ENCODE measurements at regions not wholly inside any gene's neighbourhood (a gene's known extent, or its start where the extent isn't known, plus 50 kb on each side); places are given as distances from the start of the nearest gene placed in this dataset.
"Not testable (repeated sequence)": the region's sequence is repeated elsewhere in the genome, so short reads cannot be mapped to it uniquely, and the experiment has no call there.

DNA sequence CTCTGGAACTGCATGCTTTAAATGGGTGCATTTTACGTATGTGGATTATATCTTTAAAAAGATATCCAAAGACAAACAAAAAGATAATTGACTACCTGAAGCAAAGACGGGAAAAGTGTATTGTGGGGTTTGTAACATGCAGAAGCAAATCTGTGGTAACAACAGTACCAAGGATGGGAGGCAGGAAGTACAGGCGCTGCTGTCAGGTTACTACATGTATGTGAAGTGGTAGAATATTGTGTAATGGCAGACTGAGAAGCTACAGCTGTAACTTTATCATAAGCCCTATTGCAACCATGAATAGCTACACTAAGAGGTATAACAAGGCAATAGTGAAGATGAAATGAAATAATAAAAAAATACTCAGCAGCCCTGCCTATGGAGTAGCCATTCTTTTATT lies 192.7 kb downstream of the NPIPB11 start:
- not testable (repeated sequence) for H3K27me3 Mint-ChIP-seq; H3K36me3 Mint-ChIP-seq (ENCODE audit: insufficient read depth); H3K27ac Mint-ChIP-seq; H3K4me1 Mint-ChIP-seq (ENCODE audit: low read depth); H3K9me3 Mint-ChIP-seq (ENCODE audit: low read depth); DNase-seq (ENCODE audit: low spot score, unreplicated experiment); H3K4me3 Mint-ChIP-seq (ENCODE audit: low read depth)

- not testable (repeated sequence) for H3K4me3 Mint-ChIP-seq (ENCODE audit: low read depth); H3K36me3 Mint-ChIP-seq (ENCODE audit: insufficient read depth); H3K4me1 Mint-ChIP-seq (ENCODE audit: low read depth); H3K27me3 Mint-ChIP-seq; DNase-seq (ENCODE audit: low spot score, unreplicated experiment); H3K9me3 Mint-ChIP-seq (ENCODE audit: low read depth); H3K27ac Mint-ChIP-seq
Observed at GRCh38 chr16:29213251-29213650, 193.3 kb downstream of the NPIPB11 start.

GRCh38 chr16:29212084-29213027 lies 194.2 kb downstream of the NPIPB11 start:
- H3K36me3 Mint-ChIP-seq (ENCODE audit: insufficient read depth): not testable (repeated sequence)

DNA sequence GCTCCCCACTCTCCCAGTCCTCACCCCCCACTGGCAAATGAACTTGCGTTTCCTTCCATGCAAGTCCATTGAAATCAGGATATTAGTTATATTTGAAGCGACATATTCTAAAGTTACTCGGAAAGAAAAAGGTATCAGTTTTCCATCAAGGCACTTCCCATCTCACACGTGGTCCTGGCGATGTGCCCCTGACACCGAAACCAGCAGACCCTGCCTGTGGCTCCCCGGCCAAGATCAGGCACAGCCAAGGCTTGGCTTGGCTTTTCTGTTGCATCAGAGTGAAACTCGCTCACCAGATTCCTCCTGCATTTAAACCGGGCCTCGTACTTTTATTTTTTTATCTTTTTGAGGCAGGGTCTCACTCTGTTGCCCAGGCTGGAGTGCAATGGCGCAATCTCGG lies 195.1 kb downstream of the NPIPB11 start:
- not testable (repeated sequence) for H3K27ac Mint-ChIP-seq; H3K4me1 Mint-ChIP-seq (ENCODE audit: low read depth); H3K4me3 Mint-ChIP-seq (ENCODE audit: low read depth); DNase-seq (ENCODE audit: low spot score, unreplicated experiment); H3K27me3 Mint-ChIP-seq; H3K36me3 Mint-ChIP-seq (ENCODE audit: insufficient read depth)
- peaks cover 12% of the 10 kb centered on the region for H3K9me3 Mint-ChIP-seq (ENCODE audit: low read depth)

More at GRCh38 chr16:29212084-29213027, 194.2 kb downstream of the NPIPB11 start:
- not testable (repeated sequence) for H3K27ac Mint-ChIP-seq; DNase-seq (ENCODE audit: low spot score, unreplicated experiment); H3K27me3 Mint-ChIP-seq; H3K4me3 Mint-ChIP-seq (ENCODE audit: low read depth); H3K4me1 Mint-ChIP-seq (ENCODE audit: low read depth); H3K9me3 Mint-ChIP-seq (ENCODE audit: low read depth)

DNA sequence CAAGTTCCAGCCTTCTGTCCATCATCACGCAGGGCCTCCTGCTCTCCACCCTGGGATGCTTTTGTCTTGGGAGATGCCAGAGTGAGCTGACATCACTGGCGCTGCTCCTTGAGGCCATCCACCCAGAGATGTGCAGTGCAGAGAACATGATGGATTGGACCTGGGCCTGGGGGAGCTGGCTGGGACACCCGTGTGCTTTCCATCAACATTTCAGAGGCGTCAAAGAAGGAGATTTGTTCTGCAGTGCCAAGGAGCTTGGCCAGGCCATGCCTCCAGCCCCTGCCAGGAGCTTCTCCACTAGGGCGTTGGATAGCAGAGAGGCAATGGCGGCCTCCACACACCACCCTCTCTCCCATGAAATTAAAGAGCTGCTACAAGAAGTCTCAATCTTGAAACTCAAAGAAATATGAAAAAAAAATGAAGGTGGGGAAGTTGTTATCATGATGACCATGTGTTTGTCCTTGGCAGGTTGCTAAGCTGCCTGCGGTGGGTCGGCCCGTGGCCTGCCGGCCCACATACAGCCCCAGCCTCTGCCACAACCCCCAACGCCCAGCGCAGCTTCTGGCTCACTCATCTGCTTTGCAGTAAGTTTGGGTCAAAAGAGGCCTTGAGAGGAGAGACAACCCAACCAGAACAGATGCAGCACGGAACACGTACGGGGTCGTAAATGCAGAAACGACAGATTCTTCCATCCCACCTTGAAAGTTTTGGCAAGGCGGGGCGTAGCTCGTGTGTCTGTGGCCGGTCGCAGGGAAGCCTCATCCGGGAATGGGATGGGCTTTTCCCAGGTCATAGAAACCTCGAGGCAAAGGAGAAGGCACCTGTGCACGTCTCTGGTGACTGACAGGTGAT lies 196.0 kb downstream of the NPIPB11 start:
- not testable (repeated sequence) for H3K36me3 Mint-ChIP-seq (ENCODE audit: insufficient read depth); H3K27me3 Mint-ChIP-seq; H3K27ac Mint-ChIP-seq; H3K4me1 Mint-ChIP-seq (ENCODE audit: low read depth); H3K4me3 Mint-ChIP-seq (ENCODE audit: low read depth); DNase-seq (ENCODE audit: low spot score, unreplicated experiment)
- peaks cover 16% of the 10 kb centered on the region for H3K9me3 Mint-ChIP-seq (ENCODE audit: low read depth)

GRCh38 chr16:29206120-29206519 lies 200.4 kb downstream of the NPIPB11 start:
- not testable (repeated sequence) for H3K27ac Mint-ChIP-seq; H3K4me3 Mint-ChIP-seq (ENCODE audit: low read depth); H3K36me3 Mint-ChIP-seq (ENCODE audit: insufficient read depth); DNase-seq (ENCODE audit: low spot score, unreplicated experiment); H3K27me3 Mint-ChIP-seq
- H3K9me3 Mint-ChIP-seq (ENCODE audit: low read depth): peaks cover 16% of the 10 kb centered on the region
- peaks cover 13% of the 10 kb centered on the region for H3K4me1 Mint-ChIP-seq (ENCODE audit: low read depth)

DNA sequence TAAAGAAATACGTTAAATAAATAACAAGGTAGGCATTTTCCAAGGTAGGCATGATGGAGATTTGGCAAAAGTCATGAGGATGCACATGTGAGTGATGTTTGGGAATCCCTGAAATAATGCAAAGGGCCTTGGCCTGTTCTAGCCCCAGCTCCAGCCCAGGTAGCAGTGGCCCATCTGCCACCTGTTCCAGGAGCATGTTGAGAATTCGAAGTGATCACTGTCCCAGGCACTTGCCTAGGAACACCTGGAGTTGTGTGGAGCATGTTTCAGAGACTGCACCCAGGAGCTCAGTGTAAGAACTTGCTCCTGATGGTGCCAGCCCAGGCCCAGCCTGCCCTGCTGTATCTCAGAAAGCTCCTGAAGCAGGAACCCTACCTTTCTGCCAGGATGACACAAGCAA lies 201.4 kb downstream of the NPIPB11 start:
- not testable (repeated sequence) for H3K27ac Mint-ChIP-seq; DNase-seq (ENCODE audit: low spot score, unreplicated experiment); H3K36me3 Mint-ChIP-seq (ENCODE audit: insufficient read depth); H3K27me3 Mint-ChIP-seq; H3K4me3 Mint-ChIP-seq (ENCODE audit: low read depth)
- Mint-ChIP-seq H3K4me1 (ENCODE audit: low read depth) (peaks cover 13% of the 10 kb centered on the region), H3K9me3 (ENCODE audit: low read depth) (peaks cover 16% of the 10 kb centered on the region)

- Mint-ChIP-seq H3K27ac (no peak overlapping the region), H3K36me3 (ENCODE audit: insufficient read depth) (no peaks in the 10 kb centered on the region), H3K9me3 (ENCODE audit: low read depth) (peaks cover 16% of the 10 kb centered on the region), H3K4me1 (ENCODE audit: low read depth) (peaks cover 13% of the 10 kb centered on the region), H3K27me3 (peaks cover 3% of the 10 kb centered on the region), H3K4me3 (ENCODE audit: low read depth) (no peak overlapping the region)
- TF ChIP-seq, protein P1, sequence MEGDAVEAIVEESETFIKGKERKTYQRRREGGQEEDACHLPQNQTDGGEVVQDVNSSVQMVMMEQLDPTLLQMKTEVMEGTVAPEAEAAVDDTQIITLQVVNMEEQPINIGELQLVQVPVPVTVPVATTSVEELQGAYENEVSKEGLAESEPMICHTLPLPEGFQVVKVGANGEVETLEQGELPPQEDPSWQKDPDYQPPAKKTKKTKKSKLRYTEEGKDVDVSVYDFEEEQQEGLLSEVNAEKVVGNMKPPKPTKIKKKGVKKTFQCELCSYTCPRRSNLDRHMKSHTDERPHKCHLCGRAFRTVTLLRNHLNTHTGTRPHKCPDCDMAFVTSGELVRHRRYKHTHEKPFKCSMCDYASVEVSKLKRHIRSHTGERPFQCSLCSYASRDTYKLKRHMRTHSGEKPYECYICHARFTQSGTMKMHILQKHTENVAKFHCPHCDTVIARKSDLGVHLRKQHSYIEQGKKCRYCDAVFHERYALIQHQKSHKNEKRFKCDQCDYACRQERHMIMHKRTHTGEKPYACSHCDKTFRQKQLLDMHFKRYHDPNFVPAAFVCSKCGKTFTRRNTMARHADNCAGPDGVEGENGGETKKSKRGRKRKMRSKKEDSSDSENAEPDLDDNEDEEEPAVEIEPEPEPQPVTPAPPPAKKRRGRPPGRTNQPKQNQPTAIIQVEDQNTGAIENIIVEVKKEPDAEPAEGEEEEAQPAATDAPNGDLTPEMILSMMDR (IDR thresholded peaks at IDR 0.05; ENCODE audit: unreplicated experiment): no peak
- DNase-seq (ENCODE audit: low spot score, unreplicated experiment): no peak
Observed at GRCh38 chr16:29204806-29205135, 201.7 kb downstream of the NPIPB11 start.

DNA sequence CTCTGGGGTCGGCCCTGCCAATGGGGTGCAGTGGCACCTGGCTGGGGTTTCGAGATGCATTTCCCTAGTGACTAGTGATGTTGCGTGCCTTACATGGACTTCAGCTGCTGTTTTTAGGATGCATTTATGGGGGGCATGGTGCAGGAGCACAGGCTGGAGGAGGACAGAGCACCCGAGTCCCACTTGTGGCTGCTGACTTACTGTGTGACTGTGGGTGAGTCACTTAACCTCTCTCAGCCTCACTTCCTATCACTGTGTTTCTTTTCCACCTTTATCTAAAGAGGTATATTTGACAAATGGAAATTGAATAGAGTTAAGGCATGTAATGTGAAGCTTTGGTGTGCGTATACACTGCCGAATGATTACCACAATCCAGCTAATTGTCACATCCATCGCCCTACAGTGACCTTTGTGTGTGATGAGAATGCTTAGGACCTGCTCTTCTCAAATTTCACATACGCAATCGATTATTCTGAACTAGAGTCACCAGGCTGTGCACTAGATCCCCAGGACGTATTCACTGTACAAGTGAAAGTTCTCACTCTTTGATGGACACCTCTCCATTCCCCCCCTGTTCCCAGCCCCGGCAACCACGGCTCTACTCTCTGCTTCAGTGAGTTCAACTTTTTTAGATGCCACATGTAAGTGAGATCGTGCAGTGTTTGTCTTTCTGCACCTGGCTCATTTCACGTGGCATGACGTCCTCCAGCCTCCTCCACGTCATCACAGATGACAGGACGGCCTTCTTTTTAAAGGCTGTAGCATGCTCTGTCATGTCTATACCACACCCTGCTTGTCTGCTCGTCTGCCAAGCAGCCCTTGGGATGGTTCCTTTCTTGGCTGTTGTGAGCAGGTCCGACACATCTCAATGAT lies 202.3 kb downstream of the NPIPB11 start:
- not testable (repeated sequence) for DNase-seq (ENCODE audit: low spot score, unreplicated experiment); H3K27me3 Mint-ChIP-seq; H3K36me3 Mint-ChIP-seq (ENCODE audit: insufficient read depth); H3K4me3 Mint-ChIP-seq (ENCODE audit: low read depth); H3K27ac Mint-ChIP-seq
- Mint-ChIP-seq H3K4me1 (ENCODE audit: low read depth) (peaks cover 13% of the 10 kb centered on the region), H3K9me3 (ENCODE audit: low read depth) (peaks cover 11% of the 10 kb centered on the region)

DNA sequence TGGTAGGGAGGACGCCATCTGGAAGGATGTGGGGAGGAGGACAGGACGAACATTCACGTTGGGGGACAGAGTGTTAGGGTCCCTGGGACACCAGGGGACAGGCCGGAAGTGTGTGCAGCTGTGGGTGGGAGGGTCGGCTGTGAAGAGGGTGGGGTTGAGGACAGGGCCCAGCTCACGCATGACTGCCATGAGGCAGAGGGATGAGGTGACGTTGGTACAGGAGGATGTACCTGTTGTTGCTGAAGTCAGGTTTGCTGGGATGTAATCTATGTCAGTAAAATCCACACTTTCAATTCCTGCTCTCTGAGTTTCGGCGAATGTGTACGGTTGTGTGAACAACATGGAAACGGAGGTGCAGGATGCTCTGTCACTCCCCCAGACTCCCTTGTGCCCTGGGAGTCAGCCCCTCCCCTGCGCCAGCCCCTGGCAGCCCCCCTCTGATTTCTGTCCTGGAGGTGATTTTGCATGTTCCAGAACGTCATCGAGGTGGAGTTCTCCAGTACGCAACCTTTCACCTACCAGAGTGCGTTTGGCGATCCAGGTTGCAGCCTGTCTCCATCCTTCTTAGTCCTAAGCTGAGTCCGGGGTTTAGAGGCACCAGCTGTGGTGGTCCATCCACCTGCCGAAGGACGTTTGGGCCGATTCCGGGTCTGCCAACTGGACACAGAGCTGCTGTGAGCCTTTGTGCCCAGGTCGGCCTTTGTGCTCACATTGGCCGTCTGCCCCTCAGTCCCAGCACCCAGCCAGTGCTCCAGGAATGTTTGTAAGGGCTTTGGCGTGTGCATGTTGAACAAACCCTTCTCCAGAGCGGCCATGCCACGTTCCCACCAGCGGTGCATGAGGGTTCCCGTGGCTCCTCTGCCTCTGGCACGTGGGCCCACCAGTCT lies 203.2 kb downstream of the NPIPB11 start:
- H3K27me3 Mint-ChIP-seq; H3K36me3 Mint-ChIP-seq (ENCODE audit: insufficient read depth); H3K4me3 Mint-ChIP-seq (ENCODE audit: low read depth); DNase-seq (ENCODE audit: low spot score, unreplicated experiment): not testable (repeated sequence)
- Mint-ChIP-seq H3K4me1 (ENCODE audit: low read depth) (peaks cover 13% of the 10 kb centered on the region), H3K27ac (peak overlapping the region; percentile 64), H3K9me3 (ENCODE audit: low read depth) (peaks cover 10% of the 10 kb centered on the region)

Measured in progenitor cell of endocrine pancreas (in vitro differentiated cells).